HG03520 (cell line): ENCODE measurements at regions not wholly inside any gene's neighbourhood (a gene's known extent, or its start where the extent isn't known, plus 50 kb on each side); places are given as distances from the start of the nearest gene placed in this dataset.
"Not testable (repeated sequence)": the region's sequence is repeated elsewhere in the genome, so short reads cannot be mapped to it uniquely, and the experiment has no call there.

Experiments
- ATAC-seq: cut with Tn5 transposase; IDR thresholded peaks from one replicate; pipeline ENCODE4 v1.9.1; 2021; ENCODE audit warnings: mild to moderate bottlenecking, moderate library complexity; ENCODE audit not compliant: unreplicated experiment

- no peak for ATAC-seq
Observed at GRCh38 chr12:13924286-13924685, 57.1 kb downstream of the GRIN2B start.

- no peak for ATAC-seq
Observed at GRCh38 chr12:13918897-13919296, 62.5 kb downstream of the GRIN2B start.

DNA sequence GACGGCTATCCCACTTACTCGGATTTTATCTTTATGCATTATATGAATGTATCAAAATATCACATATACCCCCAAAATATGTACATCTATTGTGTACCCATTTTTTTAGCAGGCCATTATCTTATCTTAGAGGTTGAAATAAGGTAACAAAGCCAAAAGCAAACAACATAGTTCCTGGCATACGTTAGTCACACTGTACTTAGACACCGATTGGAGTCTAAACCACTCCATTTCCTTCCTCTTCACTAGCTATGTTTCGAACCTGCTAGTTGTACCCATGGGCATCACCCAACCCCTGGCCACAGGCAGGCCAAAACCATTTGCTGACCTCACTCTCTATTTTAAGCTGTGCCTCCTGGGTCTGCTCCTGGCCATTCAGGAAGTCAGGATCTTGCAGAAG is 66.3 kb downstream of the GRIN2B start:
- no peak for ATAC-seq

- no peak for ATAC-seq
Observed at GRCh38 chr12:13913371-13913770, 68.0 kb downstream of the GRIN2B start.

- no peak for ATAC-seq
Observed at GRCh38 chr12:13911756-13912554, 69.4 kb downstream of the GRIN2B start.

GRCh38 chr12:13905794-13906193 is 75.6 kb downstream of the GRIN2B start:
- ATAC-seq, result no peak

- no peak for ATAC-seq
Observed at GRCh38 chr12:13900718-13901117, 80.7 kb downstream of the GRIN2B start.

DNA sequence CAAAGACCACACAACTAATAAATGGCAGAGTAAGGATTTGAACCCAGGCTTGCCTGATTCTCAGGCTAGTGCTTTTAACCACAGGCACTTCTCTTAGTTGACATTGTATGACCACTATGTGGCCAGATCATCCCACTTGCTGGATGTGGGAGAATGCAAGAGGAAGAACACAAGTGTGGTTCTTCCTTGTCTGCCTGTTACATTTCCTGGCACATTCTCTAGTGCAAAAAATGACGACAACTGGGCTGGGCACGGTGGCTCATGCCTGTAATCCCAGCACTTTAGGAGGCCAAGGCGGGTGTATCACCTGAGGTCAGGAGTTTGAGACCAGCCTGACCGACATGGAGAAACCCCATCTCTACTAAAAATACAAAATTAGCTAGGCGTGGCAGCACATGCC is 83.0 kb downstream of the GRIN2B start:
- not testable (repeated sequence) for ATAC-seq

DNA sequence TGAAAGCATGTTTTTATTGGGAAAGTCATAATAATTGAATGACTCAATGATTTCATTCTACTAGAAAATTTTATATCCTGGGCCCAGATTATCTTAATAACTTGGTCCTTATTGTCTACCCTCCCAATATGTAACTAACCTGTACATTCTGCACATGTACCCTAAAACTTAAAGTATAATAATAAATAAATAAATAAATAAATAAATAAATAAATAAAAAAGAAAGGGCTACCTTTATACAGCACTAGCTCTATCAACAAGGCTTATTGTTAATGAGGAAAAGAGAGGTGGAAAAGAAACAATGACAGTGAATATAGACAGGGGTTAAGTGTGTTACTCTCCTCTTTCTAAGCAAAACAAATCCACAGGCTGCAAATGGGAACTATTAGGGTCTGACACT is 83.6 kb downstream of the GRIN2B start:
- ATAC-seq, result no peak

DNA sequence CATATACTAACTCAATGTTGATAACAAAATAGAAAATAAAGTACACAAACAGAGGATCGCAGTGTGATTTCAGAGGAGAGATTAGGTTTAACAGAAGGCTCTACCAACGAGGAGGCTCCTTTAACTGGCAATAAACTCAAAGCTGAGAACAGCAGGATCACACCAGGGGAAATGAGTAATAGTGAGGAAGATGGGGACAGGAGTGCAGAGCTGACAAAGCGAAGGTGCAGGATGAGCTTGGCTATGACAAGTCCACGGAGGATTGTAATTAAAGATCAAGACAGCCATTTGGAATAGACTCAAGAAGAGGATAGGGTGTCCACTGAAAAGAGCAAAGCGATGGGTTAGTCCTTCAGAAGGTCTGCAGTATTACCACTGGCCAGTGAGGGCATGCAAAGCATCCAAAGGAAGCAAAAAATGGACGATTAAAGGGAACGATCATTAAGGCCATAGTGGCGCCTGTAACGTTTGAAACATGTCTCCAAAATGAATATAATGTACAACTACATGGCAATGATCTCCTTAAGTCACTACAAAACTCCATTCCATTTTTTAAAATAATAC is 85.3 kb downstream of the GRIN2B start:
- ATAC-seq, result no peak

- ATAC-seq, result no peak
Observed at GRCh38 chr12:13891902-13892301, 89.5 kb downstream of the GRIN2B start.

GRCh38 chr12:13890943-13891342 is 90.5 kb downstream of the GRIN2B start:
- no peak for ATAC-seq

- no peak for ATAC-seq
Observed at GRCh38 chr12:13887779-13888388, 93.5 kb downstream of the GRIN2B start.

- no peak for ATAC-seq
Observed at GRCh38 chr12:13882176-13882575, 99.2 kb downstream of the GRIN2B start.

- ATAC-seq, result no peak
Observed at GRCh38 chr12:13880613-13881012, 100.8 kb downstream of the GRIN2B start.

- ATAC-seq, result no peak
Observed at GRCh38 chr12:13875744-13876143, 105.7 kb downstream of the GRIN2B start.

DNA sequence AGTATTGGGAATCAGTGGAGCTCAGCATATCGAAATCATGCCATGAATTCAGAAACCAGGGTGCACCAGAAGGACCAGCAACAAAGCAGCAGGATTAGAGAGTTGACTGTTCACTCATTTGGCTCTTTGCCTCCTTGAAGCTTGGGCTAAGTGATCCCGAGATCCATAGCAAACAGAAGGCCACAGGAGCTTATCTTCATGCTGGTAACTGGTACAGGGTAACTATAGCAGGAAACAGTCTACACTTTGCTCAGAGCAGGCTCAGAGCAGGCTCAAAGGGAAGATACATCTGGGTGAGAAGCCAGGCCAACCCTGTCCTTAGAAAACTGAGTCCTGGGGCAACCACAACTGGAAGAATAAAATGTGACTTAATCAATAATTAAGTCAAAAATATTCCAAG is 111.1 kb downstream of the GRIN2B start:
- no peak for ATAC-seq

GRCh38 chr12:13864081-13864673 is 117.2 kb downstream of the GRIN2B start:
- ATAC-seq, result peak; percentile 97

- ATAC-seq, result no peak
Observed at GRCh38 chr12:13857750-13858149, 123.7 kb downstream of the GRIN2B start.

DNA sequence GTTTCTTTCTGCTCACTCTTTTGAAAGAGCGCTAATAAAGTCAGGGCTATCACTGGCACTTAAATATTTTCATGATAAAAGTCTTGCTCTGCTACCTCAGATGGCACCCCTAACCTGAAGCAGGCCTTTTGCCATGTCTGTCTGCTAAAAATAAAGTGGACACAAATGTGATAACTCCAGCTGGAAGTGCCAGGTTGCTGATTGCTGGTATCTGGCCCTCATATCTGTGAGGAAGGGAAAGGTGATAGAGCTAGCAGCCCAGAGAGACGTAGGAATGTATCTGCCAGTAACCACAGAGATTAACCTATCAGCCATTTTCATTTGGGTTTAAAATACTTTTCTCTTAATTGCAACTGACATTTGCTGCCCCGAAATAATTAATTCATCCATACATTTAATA is 127.9 kb downstream of the GRIN2B start:
- no peak for ATAC-seq

DNA sequence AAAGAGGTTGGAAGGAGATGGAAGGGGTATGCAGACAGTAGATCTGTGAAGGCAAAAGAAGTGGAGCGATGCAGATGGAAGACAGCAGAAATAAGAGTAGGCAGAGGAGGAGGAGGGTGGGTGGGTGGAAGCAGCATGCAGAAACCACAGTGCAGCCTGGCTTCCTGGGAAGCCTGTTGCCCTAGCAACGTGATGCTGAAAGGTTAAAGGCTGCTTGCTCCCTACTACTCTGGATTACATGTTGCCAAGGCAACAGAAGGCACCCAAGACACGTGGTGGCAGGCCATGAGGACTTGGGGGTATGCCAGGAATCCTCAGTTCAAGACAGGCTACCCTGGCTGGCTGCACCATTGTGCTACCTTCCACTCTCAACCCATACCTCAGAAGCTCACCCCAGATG is 129.6 kb downstream of the GRIN2B start:
- ATAC-seq, result no peak

GRCh38 chr12:13849456-13849855 is 131.9 kb downstream of the GRIN2B start:
- no peak for ATAC-seq
